Right cardiac atrium (tissue), 5 donors: ENCODE measurements at regions not wholly inside any gene's neighbourhood (a gene's known extent, or its start where the extent isn't known, plus 50 kb on each side); places are given as distances from the start of the nearest gene placed in this dataset.

Source experiments
- ATAC-seq, 2 donors: fragments of 200-7000 bp; cut with Tn5 transposase; one replicate each; pipeline versions ENCODE4 v1.8.0 to v1.9.1; 2020; ENCODE audit warnings: moderate library complexity in 2 of 2, mild to moderate bottlenecking in 1 of 2
- DNase-seq, 3 donors: peaks; one replicate each; pipeline ENCODE4 v3.0.0-alpha.2; 2020
- H3K27ac ChIP-seq: one replicate; pipeline ENCODE4 v1.5.1; 2013; ENCODE audit warnings: mild to moderate bottlenecking, low read length, control low read depth, moderate library complexity
- H3K27me3 ChIP-seq: one replicate; pipeline ENCODE4 v1.6.1; 2013; ENCODE audit not compliant: control insufficient read depth, insufficient read depth
- H3K4me1 ChIP-seq: one replicate; pipeline ENCODE4 v1.6.1; 2013; ENCODE audit warnings: low read length; ENCODE audit not compliant: control insufficient read depth, insufficient read depth
- H3K4me3 ChIP-seq: one replicate; pipeline ENCODE4 v1.5.1; 2013; ENCODE audit warnings: low read length, control low read depth
- H3K9me3 ChIP-seq: one replicate; pipeline ENCODE4 v1.6.1; 2013; ENCODE audit warnings: low read length; ENCODE audit not compliant: control insufficient read depth
- WGBS: extraction: QIAGEN DNeasy Blood & Tissue Kit; methylation state at CpG from one replicate; pipeline ENCODE4 v1.1.7; 2013; 5-methylcytosine and 5-hydroxymethylcytosine counted together
- intact Hi-C, 4 donors: fragments of 100-400 bp; cut with DNase I; formaldehyde crosslinking; loops; one replicate each; pipeline versions ENCODE4 v1.11.0 to v1.14.0; 2022 to 2023
- donor health status: healthy with polysubstance abuse.
- donor health status: DM: no; HTN: yes; CAD: no.
- donor health status: DM: no; HTN: no; CAD: no.
- donor health status: DM: no; HTN: yes; CAD: no; lungs with severe emphysema.
- donor health status: DM: yes; HTN: yes; CAD: no.

DNA sequence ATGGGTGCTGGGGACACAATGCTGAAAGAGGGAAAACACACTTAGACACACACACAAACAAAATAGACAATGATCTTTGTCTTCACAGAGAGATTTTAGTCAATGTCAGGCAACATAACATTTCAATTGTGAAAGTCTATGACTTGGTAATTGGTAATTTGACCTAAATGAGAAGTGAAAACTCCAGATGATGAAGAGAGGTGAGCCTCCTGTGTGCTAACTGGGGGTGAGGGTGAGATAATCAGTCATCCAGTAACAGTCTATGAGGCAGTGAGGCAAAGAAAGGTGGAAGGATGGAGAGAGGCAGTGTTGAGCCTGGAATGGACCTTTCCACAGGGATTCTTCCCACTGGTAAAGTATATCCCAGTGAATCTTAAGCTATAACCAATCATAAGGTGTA, 744.2 kb downstream of the MAFB start:
- Histone ChIP-seq H3K4me3 (no peak overlapping the region), H3K4me1 (no peaks in the 10 kb centered on the region), H3K27ac (no peak overlapping the region), H3K9me3 (no peaks in the 10 kb centered on the region), H3K27me3 (no peaks in the 10 kb centered on the region)
- no peak for ATAC-seq
- intact Hi-C loops, result no loop called here
- no peak for DNase-seq

DNA sequence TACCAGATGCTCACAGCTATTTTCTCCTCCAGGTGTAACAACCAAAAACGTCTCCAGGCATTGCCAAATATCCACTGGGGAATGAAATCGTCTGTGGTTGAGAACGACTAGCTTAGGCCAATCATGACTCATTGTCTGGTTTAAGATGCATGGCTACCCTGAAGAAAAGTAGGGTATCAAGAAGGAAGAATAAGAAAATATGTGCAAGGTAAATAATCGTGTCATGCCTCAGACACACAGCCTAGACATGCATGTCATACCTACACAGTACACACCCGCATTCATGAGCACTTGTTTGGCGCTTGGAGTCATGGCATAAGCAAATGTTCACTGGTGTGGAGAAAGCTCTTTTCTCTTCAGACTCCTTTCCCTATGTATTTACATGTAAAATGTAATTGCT, 745.7 kb downstream of the MAFB start:
- Histone ChIP-seq H3K4me3 (no peak overlapping the region), H3K9me3 (no peaks in the 10 kb centered on the region), H3K27me3 (no peaks in the 10 kb centered on the region), H3K4me1 (no peaks in the 10 kb centered on the region), H3K27ac (no peak overlapping the region)
- intact Hi-C loops, result no loop called here
- DNase-seq, result no peak
- WGBS, result 86% methylated on average over 6 of the region's 6 CpGs
- ATAC-seq, result no peak

DNA sequence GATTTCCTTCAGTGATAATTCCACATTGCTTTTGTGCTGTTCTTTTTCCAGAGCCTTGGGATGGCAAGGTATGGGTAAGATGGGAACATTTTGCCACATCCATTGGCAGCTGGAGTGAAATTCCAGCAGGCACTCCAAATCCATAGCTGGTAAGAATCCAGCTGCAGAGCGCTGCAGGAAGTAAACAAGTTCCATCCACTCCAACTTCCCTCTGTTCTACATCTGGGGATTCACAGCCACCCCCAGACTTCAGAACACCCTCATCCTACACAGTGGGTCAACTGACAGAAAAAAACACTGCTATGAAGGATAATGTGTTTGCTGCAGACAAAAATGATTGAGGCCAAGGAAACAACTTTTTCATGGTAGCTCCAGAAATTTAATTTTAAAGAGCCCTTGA, 747.8 kb downstream of the MAFB start:
- 14% methylated on average over 1 of the region's 1 CpG for WGBS
- DNase-seq (no peak), ATAC-seq (peak in 1 of 2 donors; percentile 66)
- no peaks in the 10 kb centered on the region for H3K4me1 ChIP-seq
- intact Hi-C loops, result no loop called here
- no peaks in the 10 kb centered on the region for H3K9me3 ChIP-seq
- H3K27ac ChIP-seq, result no peak overlapping the region
- H3K4me3 ChIP-seq, result no peak overlapping the region
- no peaks in the 10 kb centered on the region for H3K27me3 ChIP-seq

- no peaks in the 10 kb centered on the region for H3K27me3 ChIP-seq
- DNase-seq (no peak), ATAC-seq (no peak)
- intact Hi-C loops, result no loop called here
- H3K9me3 ChIP-seq, result no peaks in the 10 kb centered on the region
- no peaks in the 10 kb centered on the region for H3K4me1 ChIP-seq
- no peak overlapping the region for H3K4me3 ChIP-seq
- 76% methylated on average over 2 of the region's 2 CpGs for WGBS
- H3K27ac ChIP-seq, result no peak overlapping the region
These were observed 749.7 kb downstream of the MAFB start for GRCh38 chr20:39939241-39939865.

DNA sequence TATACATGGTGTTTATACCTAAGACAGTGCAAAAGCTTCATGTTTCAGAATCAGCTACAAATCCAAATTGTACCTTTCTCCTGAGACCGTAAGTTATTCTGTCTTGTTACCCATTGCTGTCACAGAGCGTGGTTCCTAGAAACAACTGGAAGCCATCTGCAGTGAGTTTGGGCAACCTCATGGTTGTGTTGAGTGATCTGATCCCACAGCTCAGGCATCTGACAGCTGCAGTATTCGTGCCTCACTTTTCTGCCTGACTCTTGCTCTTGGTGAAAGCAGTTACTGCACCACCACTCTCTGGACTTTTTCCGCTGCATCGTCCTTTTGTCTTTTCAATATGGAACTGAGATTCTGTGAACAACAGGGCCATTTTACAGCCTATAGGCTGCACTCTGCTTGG, 752.6 kb downstream of the MAFB start:
- no peak for DNase-seq

GRCh38 chr20:39935901-39936300, 753.1 kb downstream of the MAFB start:
- Histone ChIP-seq H3K27ac (no peak overlapping the region), H3K4me3 (no peak overlapping the region), H3K27me3 (no peaks in the 10 kb centered on the region), H3K9me3 (no peaks in the 10 kb centered on the region), H3K4me1 (no peaks in the 10 kb centered on the region)
- intact Hi-C loops, result no loop called here
- 33% methylated on average over 4 of the region's 4 CpGs for WGBS
- DNase-seq (no peak), ATAC-seq (peak in 1 of 2 donors; percentile 31)

More for the DNA sequence above, 752.6 kb downstream of the MAFB start:
- Histone ChIP-seq H3K9me3 (no peaks in the 10 kb centered on the region), H3K27ac (no peak overlapping the region), H3K4me3 (no peak overlapping the region), H3K27me3 (no peaks in the 10 kb centered on the region), H3K4me1 (no peaks in the 10 kb centered on the region)
- intact Hi-C loops, result no loop called here
- ATAC-seq, result no peak
- 86% methylated on average over 5 of the region's 5 CpGs for WGBS

GRCh38 chr20:39916236-39916765, 772.7 kb downstream of the MAFB start:
- ATAC-seq (no peak), DNase-seq (no peak)
- no peak overlapping the region for H3K4me3 ChIP-seq
- H3K27ac ChIP-seq, result no peak overlapping the region
- H3K4me1 ChIP-seq, result no peaks in the 10 kb centered on the region
- H3K9me3 ChIP-seq, result no peaks in the 10 kb centered on the region
- intact Hi-C loops, result no loop called here
- H3K27me3 ChIP-seq, result no peaks in the 10 kb centered on the region
- WGBS, result 87% methylated on average over 2 of the region's 2 CpGs

DNA sequence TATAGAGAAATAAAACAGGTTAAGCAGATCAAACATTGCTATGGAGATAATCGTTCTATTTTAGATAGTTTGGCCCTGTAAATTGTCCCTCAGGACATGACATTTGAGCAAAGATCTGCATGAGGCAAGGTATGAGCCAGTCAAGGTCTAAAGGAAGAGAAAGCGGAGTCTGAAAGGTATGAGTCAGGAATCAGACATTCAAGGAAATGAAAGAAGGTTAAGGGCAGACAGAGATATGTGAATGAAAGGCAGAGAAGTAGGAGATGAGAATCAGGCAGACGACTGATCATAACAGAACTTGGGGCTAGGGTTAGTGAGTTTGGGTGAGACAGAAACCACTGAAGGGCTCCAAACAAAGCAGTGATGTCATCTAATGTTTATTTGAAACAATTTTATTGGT, 775.8 kb downstream of the MAFB start:
- H3K27me3 ChIP-seq, result no peaks in the 10 kb centered on the region
- H3K4me1 ChIP-seq, result no peaks in the 10 kb centered on the region
- no peak for DNase-seq
- ATAC-seq, result no peak
- intact Hi-C loops, result no loop called here
- 70% methylated on average over 3 of the region's 3 CpGs for WGBS
- H3K27ac ChIP-seq, result no peak overlapping the region
- no peaks in the 10 kb centered on the region for H3K9me3 ChIP-seq
- no peak overlapping the region for H3K4me3 ChIP-seq

- no peak overlapping the region for H3K4me3 ChIP-seq
- WGBS, result 54% methylated on average over 1 of the region's 1 CpG
- DNase-seq, result no peak
- ATAC-seq, result no peak
- H3K27ac ChIP-seq, result no peak overlapping the region
- no peaks in the 10 kb centered on the region for H3K27me3 ChIP-seq
- intact Hi-C loops, result no loop called here
- no peaks in the 10 kb centered on the region for H3K4me1 ChIP-seq
- no peaks in the 10 kb centered on the region for H3K9me3 ChIP-seq
These were observed 777.5 kb downstream of the MAFB start for GRCh38 chr20:39911497-39911896.

DNA sequence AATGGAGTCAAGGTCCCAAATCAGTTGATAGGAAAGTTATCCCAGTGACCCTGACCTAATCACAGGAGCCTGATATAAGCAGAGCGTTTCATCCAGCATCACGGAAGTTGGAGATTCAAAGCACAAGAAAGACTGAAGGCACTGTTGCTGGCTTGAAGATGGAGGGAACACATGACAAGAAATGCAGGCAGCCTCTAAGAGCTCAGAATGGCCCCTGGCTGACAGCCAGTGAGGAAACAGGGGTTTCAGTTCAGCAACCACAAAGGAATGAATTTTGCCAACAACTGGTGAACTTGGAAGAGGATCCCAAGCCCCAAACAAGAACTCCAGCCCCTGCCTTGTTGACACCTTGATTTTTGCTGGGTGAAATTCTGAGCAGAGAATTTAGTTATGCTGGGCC, 778.5 kb downstream of the MAFB start:
- Histone ChIP-seq H3K27me3 (no peaks in the 10 kb centered on the region), H3K4me1 (no peaks in the 10 kb centered on the region), H3K4me3 (no peak overlapping the region), H3K9me3 (no peaks in the 10 kb centered on the region), H3K27ac (no peak overlapping the region)
- DNase-seq, result peak; percentile 14 to 63 (median 62)
- ATAC-seq, result no peak
- 61% methylated on average over 2 of the region's 2 CpGs for WGBS
- intact Hi-C loops, result no loop called here

DNA sequence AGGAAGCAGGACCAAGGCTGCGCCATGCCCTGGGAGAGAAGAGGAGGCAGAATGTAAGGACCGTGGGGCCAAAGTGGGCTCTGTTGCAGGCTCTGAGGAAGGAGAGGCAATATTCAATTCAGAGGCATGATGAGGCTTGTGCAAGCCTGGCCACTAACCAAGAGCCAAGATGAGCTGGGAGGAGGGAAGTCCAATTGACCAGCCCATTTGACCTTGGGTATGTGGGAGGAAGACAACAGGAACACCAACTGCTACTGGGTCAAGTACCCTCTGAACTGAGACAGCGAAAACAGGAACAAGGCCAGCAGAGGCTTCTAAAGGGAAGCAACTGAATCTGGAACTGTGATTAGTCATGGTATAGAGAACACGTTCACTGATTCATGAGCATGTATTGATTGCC, 779.6 kb downstream of the MAFB start:
- Histone ChIP-seq H3K9me3 (no peaks in the 10 kb centered on the region), H3K4me3 (no peak overlapping the region), H3K27ac (no peak overlapping the region), H3K4me1 (no peaks in the 10 kb centered on the region), H3K27me3 (no peaks in the 10 kb centered on the region)
- WGBS, result 74% methylated on average over 4 of the region's 4 CpGs
- DNase-seq (peak; percentile 16 to 55 (median 48)), ATAC-seq (peak; percentile 58 to 63)
- intact Hi-C loops, result no loop called here
